Neural cell (in vitro differentiated cells): ENCODE measurements at regions not wholly inside any gene's neighbourhood (a gene's known extent, or its start where the extent isn't known, plus 50 kb on each side); places are given as distances from the start of the nearest gene placed in this dataset.

Source experiments
- EP300 ChIP-seq: fragments of 450-650 bp; conservative IDR thresholded peaks from 2 replicates; pipeline ENCODE4 v1.6.1; 2014; ENCODE audit warnings: antibody characterized with exemption, mild to moderate bottlenecking, moderate library complexity; ENCODE audit not compliant: poor library complexity, severe bottlenecking
- POLR2AphosphoS5 ChIP-seq: IDR thresholded peaks from 2 replicates; pipeline ENCODE4 v1.6.1; 2012
- TF ChIP-seq, protein P1 (sequence below): fragments of 450-650 bp; IDR thresholded peaks from 2 replicates; pipeline ENCODE4 v1.5.1; 2014; ENCODE audit warnings: antibody characterized with exemption, mild to moderate bottlenecking, moderate library complexity; ENCODE audit not compliant: poor library complexity, severe bottlenecking
- TF ChIP-seq, protein P2 (sequence below): IDR thresholded peaks from 2 replicates; pipeline ENCODE4 v1.6.1; 2012; ENCODE audit warnings: borderline replicate concordance

DNA sequence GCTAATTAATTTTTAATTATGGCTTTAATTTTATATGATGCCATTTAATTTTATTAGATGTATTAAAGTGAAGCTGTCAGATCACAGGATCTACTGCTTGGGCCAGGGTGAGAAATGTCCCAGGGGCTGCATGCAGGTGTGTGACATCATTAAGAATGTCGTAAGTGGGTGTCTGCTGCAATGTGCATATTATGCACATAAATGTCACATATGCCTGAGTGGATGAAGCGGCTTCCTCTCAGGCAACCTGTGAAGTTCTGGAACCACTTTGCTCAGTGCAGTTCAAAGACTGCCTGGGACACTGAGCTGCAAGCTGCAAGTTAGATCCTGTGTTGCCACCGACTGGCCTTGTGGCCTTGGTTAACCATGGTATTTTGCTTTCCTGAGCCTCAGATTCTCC, 355.0 kb downstream of the UQCRFS1 start:
- TF ChIP-seq, protein P1, sequence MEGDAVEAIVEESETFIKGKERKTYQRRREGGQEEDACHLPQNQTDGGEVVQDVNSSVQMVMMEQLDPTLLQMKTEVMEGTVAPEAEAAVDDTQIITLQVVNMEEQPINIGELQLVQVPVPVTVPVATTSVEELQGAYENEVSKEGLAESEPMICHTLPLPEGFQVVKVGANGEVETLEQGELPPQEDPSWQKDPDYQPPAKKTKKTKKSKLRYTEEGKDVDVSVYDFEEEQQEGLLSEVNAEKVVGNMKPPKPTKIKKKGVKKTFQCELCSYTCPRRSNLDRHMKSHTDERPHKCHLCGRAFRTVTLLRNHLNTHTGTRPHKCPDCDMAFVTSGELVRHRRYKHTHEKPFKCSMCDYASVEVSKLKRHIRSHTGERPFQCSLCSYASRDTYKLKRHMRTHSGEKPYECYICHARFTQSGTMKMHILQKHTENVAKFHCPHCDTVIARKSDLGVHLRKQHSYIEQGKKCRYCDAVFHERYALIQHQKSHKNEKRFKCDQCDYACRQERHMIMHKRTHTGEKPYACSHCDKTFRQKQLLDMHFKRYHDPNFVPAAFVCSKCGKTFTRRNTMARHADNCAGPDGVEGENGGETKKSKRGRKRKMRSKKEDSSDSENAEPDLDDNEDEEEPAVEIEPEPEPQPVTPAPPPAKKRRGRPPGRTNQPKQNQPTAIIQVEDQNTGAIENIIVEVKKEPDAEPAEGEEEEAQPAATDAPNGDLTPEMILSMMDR = no peak
- TF ChIP-seq POLR2AphosphoS5 = no peak
- TF ChIP-seq, protein P2, sequence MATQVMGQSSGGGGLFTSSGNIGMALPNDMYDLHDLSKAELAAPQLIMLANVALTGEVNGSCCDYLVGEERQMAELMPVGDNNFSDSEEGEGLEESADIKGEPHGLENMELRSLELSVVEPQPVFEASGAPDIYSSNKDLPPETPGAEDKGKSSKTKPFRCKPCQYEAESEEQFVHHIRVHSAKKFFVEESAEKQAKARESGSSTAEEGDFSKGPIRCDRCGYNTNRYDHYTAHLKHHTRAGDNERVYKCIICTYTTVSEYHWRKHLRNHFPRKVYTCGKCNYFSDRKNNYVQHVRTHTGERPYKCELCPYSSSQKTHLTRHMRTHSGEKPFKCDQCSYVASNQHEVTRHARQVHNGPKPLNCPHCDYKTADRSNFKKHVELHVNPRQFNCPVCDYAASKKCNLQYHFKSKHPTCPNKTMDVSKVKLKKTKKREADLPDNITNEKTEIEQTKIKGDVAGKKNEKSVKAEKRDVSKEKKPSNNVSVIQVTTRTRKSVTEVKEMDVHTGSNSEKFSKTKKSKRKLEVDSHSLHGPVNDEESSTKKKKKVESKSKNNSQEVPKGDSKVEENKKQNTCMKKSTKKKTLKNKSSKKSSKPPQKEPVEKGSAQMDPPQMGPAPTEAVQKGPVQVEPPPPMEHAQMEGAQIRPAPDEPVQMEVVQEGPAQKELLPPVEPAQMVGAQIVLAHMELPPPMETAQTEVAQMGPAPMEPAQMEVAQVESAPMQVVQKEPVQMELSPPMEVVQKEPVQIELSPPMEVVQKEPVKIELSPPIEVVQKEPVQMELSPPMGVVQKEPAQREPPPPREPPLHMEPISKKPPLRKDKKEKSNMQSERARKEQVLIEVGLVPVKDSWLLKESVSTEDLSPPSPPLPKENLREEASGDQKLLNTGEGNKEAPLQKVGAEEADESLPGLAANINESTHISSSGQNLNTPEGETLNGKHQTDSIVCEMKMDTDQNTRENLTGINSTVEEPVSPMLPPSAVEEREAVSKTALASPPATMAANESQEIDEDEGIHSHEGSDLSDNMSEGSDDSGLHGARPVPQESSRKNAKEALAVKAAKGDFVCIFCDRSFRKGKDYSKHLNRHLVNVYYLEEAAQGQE = no peak
- no peak for TF ChIP-seq EP300
